ENCODE measurements at regions not wholly inside any gene's neighbourhood (a gene's known extent, or its start where the extent isn't known, plus 50 kb on each side); places are given as distances from the start of the nearest gene placed in this dataset.

GRCh38 chr11:42054351-42054900 lies 595.0 kb upstream of the LRRC4C start:
- DNase-seq, result no peak

GRCh38 chr11:42055606-42056005 lies 596.2 kb upstream of the LRRC4C start:
- no peak for DNase-seq

DNA sequence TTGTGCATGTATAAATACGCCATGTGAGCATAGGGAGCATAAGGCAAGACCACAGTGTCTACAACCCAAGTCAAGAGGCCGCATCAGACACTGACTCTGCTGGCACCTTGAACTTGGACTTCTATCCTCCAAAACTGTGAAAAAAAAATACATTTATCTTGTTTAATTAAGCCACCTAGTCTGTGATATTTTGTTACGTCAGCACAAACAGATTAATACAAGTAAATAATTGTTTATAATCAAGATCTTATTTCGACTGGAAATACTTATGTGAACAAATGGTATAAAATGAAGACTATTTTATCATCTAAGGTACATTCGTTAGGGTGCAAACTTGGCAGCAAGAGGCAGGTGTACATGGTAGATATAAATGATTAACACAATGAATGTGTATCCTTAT lies 599.3 kb upstream of the LRRC4C start:
- DNase-seq, result no peak

DNA sequence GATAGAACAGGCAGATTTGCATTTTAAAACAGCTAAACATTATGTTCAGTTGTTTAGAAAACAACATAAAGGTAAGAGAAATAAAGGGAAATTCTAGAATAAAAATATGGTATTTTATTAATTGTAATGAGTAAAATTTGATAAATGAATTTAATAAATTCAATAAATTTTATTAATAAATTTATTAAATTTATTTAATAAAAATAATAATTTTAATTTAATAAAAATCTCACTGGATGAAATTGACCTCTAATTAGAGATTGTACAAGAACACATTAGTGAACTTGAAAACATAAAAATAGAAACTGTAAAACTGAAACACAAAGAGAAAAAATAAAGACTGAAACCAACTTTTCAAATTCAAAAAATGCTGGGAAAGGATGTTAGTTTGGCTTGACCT lies 605.7 kb upstream of the LRRC4C start:
- no peak for DNase-seq

- no peak for DNase-seq
Measured at GRCh38 chr11:42066113-42066512, 606.7 kb upstream of the LRRC4C start.

GRCh38 chr11:42074306-42074705 lies 614.9 kb upstream of the LRRC4C start:
- no peak for DNase-seq

DNA sequence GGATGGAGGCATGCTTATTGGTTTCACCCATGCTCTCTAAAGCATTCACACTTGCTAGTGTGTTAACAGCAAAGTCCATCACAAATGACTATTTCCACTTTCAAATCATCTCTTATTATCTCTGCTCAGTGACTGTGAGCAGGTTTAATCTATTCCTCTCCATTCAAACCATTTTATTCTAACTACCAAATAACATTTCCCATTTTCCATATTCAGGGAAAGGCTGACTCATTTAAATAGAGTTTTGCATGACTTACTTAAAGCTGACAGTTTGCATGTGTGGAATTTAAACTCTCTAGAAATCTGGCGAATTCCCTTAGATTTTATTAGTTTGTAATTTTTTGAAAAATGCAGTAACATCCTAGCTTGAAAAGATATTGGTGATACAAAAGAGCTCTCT lies 615.7 kb upstream of the LRRC4C start:
- no peak for DNase-seq

GRCh38 chr11:42077794-42078193 lies 618.3 kb upstream of the LRRC4C start:
- no peak for DNase-seq

DNA sequence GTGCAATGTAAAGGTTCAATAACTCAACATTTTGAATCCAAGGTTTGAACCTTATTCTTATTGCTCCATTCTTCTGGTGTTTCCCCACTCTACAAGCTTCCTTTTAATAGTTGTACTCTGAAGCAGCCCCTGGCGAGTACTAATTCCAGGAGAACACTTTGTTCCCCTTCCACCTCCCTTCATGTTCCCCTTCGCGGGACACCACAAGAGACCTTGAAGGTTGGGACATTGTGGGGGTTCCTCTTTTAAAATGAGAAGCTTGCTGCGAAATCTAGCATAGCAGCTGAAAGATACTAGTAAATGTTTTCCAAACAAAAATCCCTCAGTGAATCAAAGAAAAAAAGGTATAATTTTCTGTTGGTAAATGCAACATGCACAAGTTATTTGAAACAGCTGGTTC lies 626.3 kb upstream of the LRRC4C start:
- DNase-seq, result peak in 6 of 14 donors; percentile 1 to 12 (median 2)

DNA sequence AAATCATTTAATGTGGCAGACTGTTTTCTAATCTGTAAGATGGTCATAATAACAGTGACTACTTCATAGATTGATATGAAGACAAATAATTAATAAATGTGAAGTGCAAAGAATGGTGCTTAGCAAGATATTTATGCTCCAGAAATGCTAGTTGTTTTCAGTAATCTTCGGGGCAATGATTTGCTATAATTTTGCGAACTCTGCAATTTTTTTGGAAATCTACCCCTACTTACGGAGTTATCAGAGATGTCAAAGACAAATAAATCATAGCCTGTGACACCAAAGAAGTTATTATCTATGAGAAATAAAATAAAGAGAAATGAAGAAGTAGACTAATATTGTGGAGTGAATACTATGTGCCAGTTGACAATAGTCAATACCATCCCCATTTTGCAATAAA lies 634.1 kb upstream of the LRRC4C start:
- DNase-seq, result no peak

GRCh38 chr11:42098075-42098474 lies 638.6 kb upstream of the LRRC4C start:
- DNase-seq, result no peak

GRCh38 chr11:42112866-42113265 lies 653.4 kb upstream of the LRRC4C start:
- DNase-seq, result no peak

- no peak for DNase-seq
Measured at GRCh38 chr11:42114927-42115326, 655.5 kb upstream of the LRRC4C start.

- DNase-seq, result no peak
Measured at GRCh38 chr11:42138454-42138853, 679.0 kb upstream of the LRRC4C start.

DNA sequence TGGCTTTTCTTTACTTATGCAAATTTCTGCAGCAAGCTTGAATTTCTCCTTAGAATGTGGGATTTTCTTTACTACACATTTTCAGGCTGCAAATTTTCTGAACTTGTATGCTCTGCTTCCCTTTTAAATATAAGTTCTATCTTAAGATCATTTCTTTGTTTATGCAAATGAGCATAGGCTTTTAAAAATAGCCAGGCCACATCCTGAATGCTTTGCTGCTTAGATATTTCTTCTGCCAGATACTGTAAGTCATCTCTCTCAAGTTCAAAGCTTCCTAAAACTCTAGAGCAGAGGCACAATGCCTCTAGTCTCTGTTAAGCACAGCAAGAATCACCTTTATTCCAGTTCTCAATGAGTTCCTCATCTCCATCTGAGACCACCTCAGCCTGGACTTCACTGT lies 685.9 kb upstream of the LRRC4C start:
- no peak for DNase-seq

DNA sequence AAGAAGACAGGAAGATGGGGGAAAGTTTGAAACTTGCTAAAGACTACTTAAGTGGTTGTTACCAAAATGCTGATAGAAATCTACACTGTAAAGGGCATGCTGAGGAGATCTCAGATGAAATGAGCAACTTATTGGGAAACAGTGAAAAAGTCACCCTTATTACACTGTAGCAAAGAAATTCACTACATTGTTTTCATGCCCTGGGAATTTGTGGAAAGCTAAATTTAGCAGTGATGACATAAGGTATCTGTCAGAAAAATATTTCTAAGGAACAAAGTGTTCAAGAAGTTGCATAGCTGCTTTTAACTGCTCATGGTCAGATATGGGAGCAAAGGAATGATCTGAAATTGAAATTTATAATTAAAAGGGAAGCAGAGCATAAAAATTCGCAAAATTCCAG lies 702.4 kb upstream of the LRRC4C start:
- no peak for DNase-seq

GRCh38 chr11:42169191-42169590 lies 709.7 kb upstream of the LRRC4C start:
- DNase-seq, result no peak

- no peak for DNase-seq
Measured at GRCh38 chr11:42170601-42171000, 711.1 kb upstream of the LRRC4C start.

- DNase-seq, result no peak
Measured at GRCh38 chr11:42171046-42171445, 711.6 kb upstream of the LRRC4C start.

DNA sequence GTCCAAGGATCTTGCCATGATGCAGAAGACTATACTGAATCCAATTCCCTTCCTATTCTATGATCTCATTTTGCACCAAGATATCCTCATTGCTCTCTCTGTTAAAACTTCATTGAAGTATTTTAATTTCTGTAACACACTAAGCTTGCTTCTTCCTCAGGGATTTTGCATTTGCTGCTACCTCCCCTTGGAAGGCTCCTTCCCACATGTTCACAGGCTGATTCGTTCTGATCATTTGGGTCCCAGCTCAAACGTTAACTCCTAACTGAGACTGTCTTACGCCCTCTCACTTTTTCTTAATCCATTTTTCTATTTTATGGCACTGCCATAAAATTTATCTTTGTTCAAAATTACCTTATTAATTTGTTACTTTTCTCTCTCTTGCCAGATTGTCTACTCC lies 713.0 kb upstream of the LRRC4C start:
- DNase-seq, result no peak

- no peak for DNase-seq
Measured at GRCh38 chr11:42175203-42175602, 715.8 kb upstream of the LRRC4C start.

DNA sequence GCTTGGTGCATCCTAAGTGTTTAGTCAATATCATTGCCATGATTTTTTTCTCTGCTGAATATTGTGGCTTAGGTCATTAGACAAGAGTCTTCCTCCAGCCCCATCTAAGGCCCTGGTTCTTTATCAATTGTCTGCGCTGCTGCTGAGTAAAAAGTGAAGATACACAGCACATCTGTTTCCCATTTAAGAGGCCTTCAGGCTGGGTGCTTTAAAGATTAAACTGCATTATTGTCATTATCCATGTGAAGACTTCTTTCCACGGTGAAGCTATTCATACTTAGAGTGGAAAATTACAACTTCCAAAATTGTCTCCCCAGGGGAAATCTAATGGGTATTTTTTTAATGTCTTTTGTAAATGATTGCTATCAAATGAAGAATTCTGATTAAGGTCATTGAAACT lies 719.8 kb upstream of the LRRC4C start:
- DNase-seq, result no peak

- no peak for DNase-seq
Measured at GRCh38 chr11:42195289-42196013, 736.0 kb upstream of the LRRC4C start.

GRCh38 chr11:42200311-42200710 lies 740.9 kb upstream of the LRRC4C start:
- DNase-seq, result no peak

Data from C1 segment of cervical spinal cord (tissue), 14 donors.